ENCODE measurements at regions not wholly inside any gene's neighbourhood (a gene's known extent, or its start where the extent isn't known, plus 50 kb on each side); places are given as distances from the start of the nearest gene placed in this dataset.
A peak's percentile ranks its signal among the peaks of the same experiment; 100 is the strongest.

GRCh38 chr3:128569756-128570155 lies 76.8 kb upstream of the GATA2 start:
- no peak overlapping the region for H3K27ac ChIP-seq (ENCODE audit: low read length)
- H3K9me3 ChIP-seq (ENCODE audit: control insufficient read depth, low read depth, low read length): no peaks in the 10 kb centered on the region
- peaks cover 10% of the 10 kb centered on the region for H3K4me1 ChIP-seq (ENCODE audit: control insufficient read depth, low read depth, low read length)
- H3K36me3 ChIP-seq (ENCODE audit: control insufficient read depth, low read depth, low read length): no peaks in the 10 kb centered on the region
- no peak overlapping the region for H3K9ac ChIP-seq (ENCODE audit: low read length)
- H3K27me3 ChIP-seq (ENCODE audit: control insufficient read depth, insufficient read depth, low read length): no peaks in the 10 kb centered on the region
- no peak overlapping the region for H3K4me3 ChIP-seq (ENCODE audit: low read length)

- Histone ChIP-seq H3K27ac (ENCODE audit: low read length) (peak overlapping the region; percentile 51), H3K4me3 (ENCODE audit: low read length) (no peak overlapping the region), H3K36me3 (ENCODE audit: control insufficient read depth, low read depth, low read length) (no peaks in the 10 kb centered on the region), H3K9ac (ENCODE audit: low read length) (peak overlapping the region; percentile 21), H3K4me1 (ENCODE audit: control insufficient read depth, low read depth, low read length) (peaks cover 10% of the 10 kb centered on the region), H3K9me3 (ENCODE audit: control insufficient read depth, low read depth, low read length) (no peaks in the 10 kb centered on the region), H3K27me3 (ENCODE audit: control insufficient read depth, insufficient read depth, low read length) (no peaks in the 10 kb centered on the region)
Measured at GRCh38 chr3:128568602-128569490, 75.8 kb upstream of the GATA2 start.

DNA sequence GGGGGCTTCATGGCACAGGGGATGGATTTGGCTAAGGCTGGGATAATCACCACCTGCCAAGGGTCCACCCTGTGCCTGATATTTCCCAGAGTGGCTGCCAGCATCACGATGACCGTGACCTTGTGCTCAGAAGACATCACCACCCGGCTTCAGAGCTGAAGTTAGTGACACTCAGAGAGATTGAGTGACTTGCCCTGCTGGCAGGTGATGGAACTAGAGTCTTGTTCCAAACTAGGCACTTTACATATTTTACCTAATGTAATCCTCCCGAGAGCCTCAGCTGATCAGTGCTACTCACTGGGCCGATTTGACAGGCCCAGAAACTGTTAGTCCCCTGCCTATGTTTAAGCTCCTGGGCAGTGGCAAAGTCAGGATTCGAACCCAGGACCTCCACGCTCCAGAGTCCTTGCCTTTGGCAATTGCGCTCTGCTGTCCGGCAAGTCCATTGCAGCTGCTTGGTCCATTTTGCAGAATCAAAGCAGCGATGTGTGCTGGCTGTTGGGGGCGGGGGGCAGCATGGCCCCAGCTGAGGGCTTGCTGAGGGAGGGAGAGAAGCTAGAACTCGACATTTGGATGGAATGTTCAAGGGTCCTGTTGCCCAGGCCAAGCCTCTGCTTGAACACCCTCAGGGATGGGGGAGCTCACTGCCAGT lies 74.8 kb upstream of the GATA2 start:
- H3K27me3 ChIP-seq (ENCODE audit: control insufficient read depth, insufficient read depth, low read length): no peaks in the 10 kb centered on the region
- H3K9me3 ChIP-seq (ENCODE audit: control insufficient read depth, low read depth, low read length): no peaks in the 10 kb centered on the region
- H3K36me3 ChIP-seq (ENCODE audit: control insufficient read depth, low read depth, low read length): no peaks in the 10 kb centered on the region
- peaks cover 10% of the 10 kb centered on the region for H3K4me1 ChIP-seq (ENCODE audit: control insufficient read depth, low read depth, low read length)
- no peak overlapping the region for H3K4me3 ChIP-seq (ENCODE audit: low read length)
- peak overlapping the region; percentile 21 for H3K9ac ChIP-seq (ENCODE audit: low read length)
- no peak overlapping the region for H3K27ac ChIP-seq (ENCODE audit: low read length)

DNA sequence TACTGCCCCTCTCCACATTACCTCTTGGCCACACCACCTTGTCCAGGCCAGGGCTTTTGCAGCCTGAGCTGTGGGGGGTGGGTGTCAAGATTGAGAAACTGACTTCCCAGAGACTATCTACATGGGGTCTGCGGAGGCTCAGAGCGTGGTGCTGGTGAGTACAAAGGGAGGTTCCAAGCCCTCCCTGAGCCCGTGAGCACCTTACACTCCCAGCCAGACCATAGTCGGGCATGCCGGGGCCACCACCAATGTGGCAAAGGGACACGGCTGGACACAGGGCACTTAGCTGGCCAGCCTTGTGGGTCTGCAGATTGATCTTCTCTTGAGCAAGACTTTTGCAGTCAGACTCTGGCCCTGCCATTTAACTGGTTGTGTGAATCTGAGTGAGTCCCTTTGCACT lies 74.1 kb upstream of the GATA2 start:
- peaks cover 10% of the 10 kb centered on the region for H3K4me1 ChIP-seq (ENCODE audit: control insufficient read depth, low read depth, low read length)
- H3K9ac ChIP-seq (ENCODE audit: low read length): no peak overlapping the region
- no peaks in the 10 kb centered on the region for H3K36me3 ChIP-seq (ENCODE audit: control insufficient read depth, low read depth, low read length)
- H3K9me3 ChIP-seq (ENCODE audit: control insufficient read depth, low read depth, low read length): no peaks in the 10 kb centered on the region
- no peaks in the 10 kb centered on the region for H3K27me3 ChIP-seq (ENCODE audit: control insufficient read depth, insufficient read depth, low read length)
- no peak overlapping the region for H3K27ac ChIP-seq (ENCODE audit: low read length)
- H3K4me3 ChIP-seq (ENCODE audit: low read length): no peak overlapping the region

GRCh38 chr3:128563439-128563838 lies 70.4 kb upstream of the GATA2 start:
- Histone ChIP-seq H3K27me3 (ENCODE audit: control insufficient read depth, insufficient read depth, low read length) (no peaks in the 10 kb centered on the region), H3K4me1 (ENCODE audit: control insufficient read depth, low read depth, low read length) (peaks cover 9% of the 10 kb centered on the region), H3K36me3 (ENCODE audit: control insufficient read depth, low read depth, low read length) (no peaks in the 10 kb centered on the region), H3K4me3 (ENCODE audit: low read length) (no peak overlapping the region), H3K9ac (ENCODE audit: low read length) (no peak overlapping the region), H3K27ac (ENCODE audit: low read length) (no peak overlapping the region), H3K9me3 (ENCODE audit: control insufficient read depth, low read depth, low read length) (no peaks in the 10 kb centered on the region)

DNA sequence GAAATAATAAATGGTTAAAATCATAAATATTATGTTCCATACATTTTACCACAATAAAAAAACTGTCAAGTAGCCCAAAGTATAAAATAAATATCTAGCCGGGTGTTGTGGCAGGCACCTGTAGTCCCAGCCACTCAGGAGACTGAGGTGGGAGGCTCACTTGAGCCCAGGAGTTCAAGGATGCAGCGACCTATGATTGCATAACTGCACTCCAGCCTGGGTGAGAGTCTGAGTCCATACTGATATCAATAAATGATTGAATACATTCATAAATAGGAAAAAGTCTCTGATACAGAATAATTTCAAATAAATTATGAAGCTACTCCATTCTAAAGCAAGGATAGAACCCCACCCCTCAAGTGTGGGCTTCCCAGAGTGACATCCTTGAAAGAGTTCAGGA lies 68.5 kb upstream of the GATA2 start:
- H3K4me3 ChIP-seq (ENCODE audit: low read length): no peak overlapping the region
- no peaks in the 10 kb centered on the region for H3K9me3 ChIP-seq (ENCODE audit: control insufficient read depth, low read depth, low read length)
- H3K4me1 ChIP-seq (ENCODE audit: control insufficient read depth, low read depth, low read length): peaks cover 4% of the 10 kb centered on the region
- H3K27ac ChIP-seq (ENCODE audit: low read length): no peak overlapping the region
- no peaks in the 10 kb centered on the region for H3K36me3 ChIP-seq (ENCODE audit: control insufficient read depth, low read depth, low read length)
- no peaks in the 10 kb centered on the region for H3K27me3 ChIP-seq (ENCODE audit: control insufficient read depth, insufficient read depth, low read length)
- H3K9ac ChIP-seq (ENCODE audit: low read length): no peak overlapping the region

DNA sequence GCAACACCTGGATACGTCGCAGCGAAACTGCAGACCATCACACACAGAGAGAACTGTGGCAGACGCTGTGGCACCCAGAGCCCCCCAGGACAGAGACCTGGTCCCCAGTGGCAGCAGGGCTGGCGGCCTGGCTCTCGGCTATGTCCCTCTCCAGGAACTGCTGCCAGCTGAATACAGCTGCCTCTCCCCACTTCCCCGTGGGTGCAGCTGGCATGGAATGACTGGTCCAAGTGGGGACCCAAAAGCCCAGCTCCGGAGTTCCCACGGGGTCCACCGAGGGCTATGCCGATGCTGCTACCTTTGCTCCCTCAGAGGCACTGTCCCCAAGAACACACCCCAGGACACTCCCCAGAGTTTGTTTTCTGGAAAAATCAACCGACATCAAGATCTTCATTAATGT lies 67.8 kb upstream of the GATA2 start:
- no peaks in the 10 kb centered on the region for H3K36me3 ChIP-seq (ENCODE audit: control insufficient read depth, low read depth, low read length)

GRCh38 chr3:128559486-128560225 lies 66.7 kb upstream of the GATA2 start:
- Histone ChIP-seq H3K27ac (ENCODE audit: low read length) (no peak overlapping the region), H3K9me3 (ENCODE audit: control insufficient read depth, low read depth, low read length) (no peaks in the 10 kb centered on the region)

More for the DNA sequence above, 67.8 kb upstream of the GATA2 start:
- Histone ChIP-seq H3K27me3 (ENCODE audit: control insufficient read depth, insufficient read depth, low read length) (no peaks in the 10 kb centered on the region), H3K4me3 (ENCODE audit: low read length) (no peak overlapping the region), H3K27ac (ENCODE audit: low read length) (no peak overlapping the region), H3K9me3 (ENCODE audit: control insufficient read depth, low read depth, low read length) (no peaks in the 10 kb centered on the region), H3K4me1 (ENCODE audit: control insufficient read depth, low read depth, low read length) (peaks cover 4% of the 10 kb centered on the region), H3K9ac (ENCODE audit: low read length) (no peak overlapping the region)

DNA sequence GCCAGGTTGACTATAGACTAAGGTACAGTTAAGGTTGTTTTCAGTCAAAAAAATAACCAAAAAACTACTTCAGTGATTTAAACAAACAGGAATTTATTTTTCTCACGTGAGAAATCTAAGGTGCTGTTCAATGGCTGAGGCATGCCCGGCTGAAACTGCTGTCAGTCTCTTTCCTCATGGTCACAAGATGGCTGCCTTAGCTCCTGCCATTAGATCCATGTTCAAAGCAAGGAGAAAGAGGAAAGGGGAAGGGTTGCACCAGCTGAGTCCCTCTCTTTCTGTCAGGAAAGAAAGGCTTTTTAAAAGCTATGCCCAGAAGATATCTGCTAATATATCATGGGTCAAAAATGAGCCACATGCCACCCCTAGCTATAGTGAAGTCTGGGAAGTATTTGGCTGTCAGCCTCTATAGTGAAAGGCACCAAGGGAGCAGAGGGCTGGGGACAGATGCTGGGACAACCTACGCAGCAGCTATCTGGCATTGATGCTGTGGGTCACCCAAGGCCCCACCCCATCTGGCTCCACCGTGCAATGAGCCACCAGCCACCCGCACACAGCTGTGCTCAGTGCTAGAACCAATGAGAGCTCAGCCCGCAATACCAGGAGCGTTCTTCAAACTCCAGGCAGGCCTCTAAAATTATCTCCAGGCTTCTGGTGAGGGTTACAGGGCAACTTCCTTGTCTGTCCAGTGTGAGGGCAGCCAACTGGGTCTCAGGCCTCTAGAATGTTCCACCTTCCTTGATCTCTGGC lies 64.7 kb upstream of the GATA2 start:
- no peaks in the 10 kb centered on the region for H3K27me3 ChIP-seq (ENCODE audit: control insufficient read depth, insufficient read depth, low read length)
- H3K36me3 ChIP-seq (ENCODE audit: control insufficient read depth, low read depth, low read length): no peaks in the 10 kb centered on the region
- no peak overlapping the region for H3K4me3 ChIP-seq (ENCODE audit: low read length)
- no peak overlapping the region for H3K9ac ChIP-seq (ENCODE audit: low read length)
- H3K27ac ChIP-seq (ENCODE audit: low read length): no peak overlapping the region
- H3K9me3 ChIP-seq (ENCODE audit: control insufficient read depth, low read depth, low read length): no peaks in the 10 kb centered on the region
- H3K4me1 ChIP-seq (ENCODE audit: control insufficient read depth, low read depth, low read length): peaks cover 4% of the 10 kb centered on the region

More at GRCh38 chr3:128559486-128560225, 66.7 kb upstream of the GATA2 start:
- Histone ChIP-seq H3K4me3 (ENCODE audit: low read length) (no peak overlapping the region), H3K36me3 (ENCODE audit: control insufficient read depth, low read depth, low read length) (no peaks in the 10 kb centered on the region), H3K27me3 (ENCODE audit: control insufficient read depth, insufficient read depth, low read length) (no peaks in the 10 kb centered on the region), H3K4me1 (ENCODE audit: control insufficient read depth, low read depth, low read length) (peaks cover 4% of the 10 kb centered on the region), H3K9ac (ENCODE audit: low read length) (no peak overlapping the region)

GRCh38 chr3:128556907-128557306 lies 63.9 kb upstream of the GATA2 start:
- no peaks in the 10 kb centered on the region for H3K9me3 ChIP-seq (ENCODE audit: control insufficient read depth, low read depth, low read length)
- no peak overlapping the region for H3K4me3 ChIP-seq (ENCODE audit: low read length)
- H3K36me3 ChIP-seq (ENCODE audit: control insufficient read depth, low read depth, low read length): no peaks in the 10 kb centered on the region
- peaks cover 4% of the 10 kb centered on the region for H3K4me1 ChIP-seq (ENCODE audit: control insufficient read depth, low read depth, low read length)
- H3K27ac ChIP-seq (ENCODE audit: low read length): no peak overlapping the region
- no peak overlapping the region for H3K9ac ChIP-seq (ENCODE audit: low read length)
- no peaks in the 10 kb centered on the region for H3K27me3 ChIP-seq (ENCODE audit: control insufficient read depth, insufficient read depth, low read length)

GRCh38 chr3:128556384-128556783 lies 63.4 kb upstream of the GATA2 start:
- Histone ChIP-seq H3K4me3 (ENCODE audit: low read length) (no peak overlapping the region), H3K4me1 (ENCODE audit: control insufficient read depth, low read depth, low read length) (peaks cover 4% of the 10 kb centered on the region), H3K27me3 (ENCODE audit: control insufficient read depth, insufficient read depth, low read length) (no peaks in the 10 kb centered on the region), H3K9ac (ENCODE audit: low read length) (no peak overlapping the region), H3K9me3 (ENCODE audit: control insufficient read depth, low read depth, low read length) (no peaks in the 10 kb centered on the region), H3K36me3 (ENCODE audit: control insufficient read depth, low read depth, low read length) (no peaks in the 10 kb centered on the region), H3K27ac (ENCODE audit: low read length) (no peak overlapping the region)
